ENCODE measurements at regions not wholly inside any gene's neighbourhood (a gene's known extent, or its start where the extent isn't known, plus 50 kb on each side); places are given as distances from the start of the nearest gene placed in this dataset.

- TF ChIP-seq CUX1 (CRISPR knock-in tag; IDR thresholded peaks at IDR 0.05) (0 out of 2 replicates have a peak, but pooled peaks have one; percentile 29), TCF3 (CRISPR knock-in tag; IDR thresholded peaks at IDR 0.05) (peak; percentile 67), TSHZ1 (CRISPR knock-in tag; IDR thresholded peaks at IDR 0.05) (no peak), HDAC1 (IDR thresholded peaks at IDR 0.05) (peak in 1 of 2 experiments; percentile 36; a peak in 1 of 4 replicates), NR0B1 (IDR thresholded peaks at IDR 0.05; ENCODE audit: partially characterized antibody) (no peak), CTCFL (IDR thresholded peaks at IDR 0.05; ENCODE audit: borderline replicate concordance, insufficient read depth, low read depth, low read length, poor library complexity, severe bottlenecking) (no peak), L3MBTL2 (IDR thresholded peaks at IDR 0.05) (peak; percentile 58), JUND (IDR thresholded peaks at IDR 0.05; ENCODE audit: borderline replicate concordance, low read depth, low read length) (peak; percentile 55; the same call in 1 of the 2 replicates), JUND (tag; IDR thresholded peaks at IDR 0.05; ENCODE audit: borderline replicate concordance, low read depth, low read length) (peak; percentile 38; the same call in 1 of the 3 replicates), RUNX1 (IDR thresholded peaks at IDR 0.05; ENCODE audit: low read depth) (0 out of 2 replicates have a peak, but pooled peaks have one; percentile 60), MEF2A (IDR thresholded peaks at IDR 0.05; ENCODE audit: control insufficient read depth, low read depth, low read length) (no peak), ETS2 (tag; IDR thresholded peaks at IDR 0.05; ENCODE audit: borderline replicate concordance, poor library complexity, severe bottlenecking) (no peak)
These were observed 138.9 kb downstream of the SEC14L1 start (continued) for GRCh38 chr17:77279448-77280303.
